ENCODE measurements at regions not wholly inside any gene's neighbourhood (a gene's known extent, or its start where the extent isn't known, plus 50 kb on each side); places are given as distances from the start of the nearest gene placed in this dataset.
"Not testable (repeated sequence)": the region's sequence is repeated elsewhere in the genome, so short reads cannot be mapped to it uniquely, and the experiment has no call there.

DNA sequence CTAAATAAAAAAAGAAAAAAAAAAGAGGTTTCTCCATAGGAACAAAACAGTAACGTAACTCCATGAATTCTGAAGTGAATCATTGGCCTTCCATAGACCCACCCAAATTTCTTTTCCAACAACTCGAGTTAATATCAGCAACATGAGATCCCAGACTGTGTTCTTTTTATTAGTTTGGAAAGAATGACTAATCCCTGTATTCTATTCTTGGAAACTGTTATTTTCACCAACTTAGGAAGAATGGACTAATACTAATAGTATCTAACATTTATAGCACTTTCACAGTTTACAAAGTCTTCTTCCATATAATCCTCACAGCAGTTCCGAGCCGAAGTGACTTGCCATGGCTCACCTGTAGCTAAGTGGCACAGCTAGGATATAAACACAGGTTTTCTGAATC, 72.7 kb upstream of the SLC4A7 start:
- peak; percentile 66 for DNase-seq (ENCODE audit: low read depth)

DNA sequence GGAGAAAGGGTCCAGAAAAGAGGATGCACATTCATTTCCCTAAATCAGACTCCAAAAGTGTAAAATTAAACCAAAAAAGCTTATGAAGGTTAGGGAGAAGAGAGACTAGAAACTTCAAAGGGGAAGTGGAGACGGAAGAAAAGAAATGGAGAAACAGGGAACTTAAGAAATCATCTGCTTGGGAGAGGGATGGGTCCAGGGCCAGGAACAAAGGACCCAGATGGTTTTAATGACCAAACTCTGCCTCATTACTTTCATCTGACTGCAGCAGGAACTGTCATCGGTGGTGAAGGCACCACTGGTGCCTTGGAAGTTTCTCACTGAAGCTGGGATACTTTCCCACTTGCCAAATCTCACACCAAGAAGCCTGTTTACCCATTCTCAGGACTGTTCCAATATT, 70.5 kb upstream of the SLC4A7 start:
- DNase-seq (ENCODE audit: low read depth), result no peak

DNA sequence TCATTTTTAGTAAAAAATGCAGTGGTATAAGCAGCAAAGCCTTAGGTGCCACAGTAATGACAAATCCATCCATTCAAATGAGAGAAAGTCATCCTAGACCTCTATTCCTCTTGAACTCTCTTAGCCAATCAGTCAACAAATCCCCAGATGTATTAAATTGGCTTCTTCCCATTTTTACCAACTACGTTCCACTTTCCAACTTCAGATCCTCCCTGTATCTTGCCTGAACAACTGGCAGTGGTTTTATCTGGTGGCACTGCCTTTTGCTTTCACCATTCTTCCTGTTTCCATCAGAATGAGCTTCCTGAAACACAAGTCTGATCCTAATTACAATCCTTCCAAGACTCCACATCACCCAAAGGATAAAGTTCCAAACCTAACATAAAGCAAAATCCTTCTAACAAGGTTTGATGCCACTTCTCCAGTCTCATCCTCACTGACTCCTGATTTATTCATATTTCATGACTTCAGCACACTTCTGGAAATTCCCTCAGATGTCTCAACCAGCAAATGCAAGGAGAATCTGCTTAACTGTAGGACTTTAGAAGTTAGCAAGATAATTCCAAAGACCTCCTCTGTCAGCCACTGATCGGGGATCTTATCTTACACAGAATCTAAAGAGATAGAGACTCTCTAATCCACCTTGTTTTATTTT, 69.8 kb upstream of the SLC4A7 start:
- peak; percentile 27 for DNase-seq (ENCODE audit: low read depth)

DNA sequence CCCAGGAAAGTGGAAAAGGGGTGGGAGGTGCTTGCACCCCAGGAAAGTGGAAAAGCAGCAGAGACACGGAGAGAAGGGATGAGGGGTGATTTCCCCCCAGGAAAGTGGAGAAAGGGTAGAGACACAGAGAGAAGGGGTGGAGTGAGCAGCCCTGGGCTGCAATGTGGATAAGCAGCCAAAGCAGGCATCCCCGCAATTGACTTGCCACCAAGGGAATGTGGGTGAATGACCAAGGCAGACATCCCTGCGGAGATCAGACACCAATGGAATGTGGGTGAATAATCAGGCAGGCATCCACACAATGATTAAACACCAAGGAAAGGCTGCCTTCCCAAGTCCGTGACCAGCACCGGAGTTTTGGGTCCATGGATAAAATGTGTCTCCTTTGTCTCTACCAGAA, 68.5 kb upstream of the SLC4A7 start:
- DNase-seq (ENCODE audit: low read depth), result peak; percentile 89

DNA sequence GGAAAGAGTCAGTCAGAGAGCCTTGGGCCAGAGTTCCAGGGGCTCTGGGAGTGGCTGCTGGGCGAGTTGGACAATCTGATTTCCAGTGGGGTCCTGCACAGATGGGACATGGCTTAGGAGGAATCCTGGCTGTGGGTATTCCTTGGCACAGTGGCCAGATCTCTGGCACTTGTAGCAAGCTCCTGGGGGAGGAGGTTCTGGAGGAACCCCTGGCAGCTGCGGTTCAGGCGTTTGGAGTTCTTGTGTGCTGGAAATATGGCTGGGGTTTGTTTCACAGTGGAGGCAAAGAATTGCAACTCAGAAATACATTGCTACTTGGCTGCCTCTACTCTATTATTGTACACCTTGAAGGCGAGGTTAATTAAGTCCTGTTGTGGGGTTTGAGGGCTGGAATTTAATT, 67.2 kb upstream of the SLC4A7 start:
- DNase-seq (ENCODE audit: low read depth), result not testable (repeated sequence)

DNA sequence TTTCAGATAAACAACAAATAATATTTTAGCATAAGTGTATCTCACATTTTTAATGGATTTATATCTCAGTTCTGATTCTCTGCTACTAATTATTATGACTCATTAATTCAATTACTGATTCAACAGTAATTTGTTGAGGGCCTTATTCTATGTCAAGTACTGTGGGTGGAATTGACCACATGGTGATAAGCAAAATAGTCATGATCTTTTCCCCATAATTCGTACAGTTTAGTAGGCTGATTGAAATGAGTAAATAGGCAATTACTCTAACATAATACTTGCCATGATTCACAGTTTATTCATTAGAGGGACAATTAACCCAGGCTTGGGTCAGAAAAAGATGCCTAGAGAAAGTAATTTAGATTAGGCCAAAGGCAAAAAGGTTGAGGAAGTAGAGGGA, 60.9 kb upstream of the SLC4A7 start:
- DNase-seq (ENCODE audit: low read depth), result peak; percentile 46

DNA sequence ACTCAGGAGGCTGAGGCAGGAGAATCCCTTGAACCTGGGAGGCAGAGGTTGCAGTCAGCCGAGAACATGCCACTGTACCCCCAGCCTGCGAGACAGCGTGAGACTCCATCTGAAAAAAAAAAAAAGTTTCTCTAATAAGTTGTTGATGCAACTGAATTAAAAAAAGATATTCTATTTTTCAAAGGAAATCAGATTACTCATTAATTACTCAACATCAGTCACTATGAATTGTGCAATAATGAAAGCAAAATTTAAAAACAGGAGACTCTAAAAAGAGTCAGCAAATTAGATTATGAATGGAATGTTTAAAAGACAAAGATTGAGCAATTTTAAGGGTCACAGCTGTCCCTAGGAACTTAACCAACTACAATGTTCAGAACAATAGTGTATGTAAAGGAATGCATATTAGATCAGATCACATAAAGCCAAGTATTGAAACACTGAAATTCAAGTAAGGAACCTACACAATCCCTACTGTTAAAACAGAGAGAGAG, 60.2 kb upstream of the SLC4A7 start:
- DNase-seq (ENCODE audit: low read depth), result peak; percentile 70

DNA sequence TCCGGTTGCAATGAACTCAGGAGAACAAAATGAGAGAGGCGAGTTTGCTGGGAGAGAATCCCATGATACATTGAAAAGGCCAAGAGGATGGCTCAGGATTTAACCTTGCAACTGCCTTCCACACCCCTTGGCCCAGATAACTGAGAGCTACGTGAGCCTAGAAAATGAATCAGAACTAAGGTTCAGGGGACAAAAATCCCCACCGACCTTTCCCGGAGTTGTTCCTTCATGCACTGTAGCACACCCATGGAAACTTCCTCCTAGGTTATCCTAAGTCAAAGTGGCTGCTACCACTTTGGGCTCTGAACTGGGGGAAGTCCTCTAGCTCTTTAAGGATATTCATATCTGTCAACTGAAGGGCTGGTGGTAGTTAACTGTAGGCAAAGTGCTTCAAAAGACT, 58.3 kb upstream of the SLC4A7 start:
- no peak for DNase-seq (ENCODE audit: low read depth)

DNA sequence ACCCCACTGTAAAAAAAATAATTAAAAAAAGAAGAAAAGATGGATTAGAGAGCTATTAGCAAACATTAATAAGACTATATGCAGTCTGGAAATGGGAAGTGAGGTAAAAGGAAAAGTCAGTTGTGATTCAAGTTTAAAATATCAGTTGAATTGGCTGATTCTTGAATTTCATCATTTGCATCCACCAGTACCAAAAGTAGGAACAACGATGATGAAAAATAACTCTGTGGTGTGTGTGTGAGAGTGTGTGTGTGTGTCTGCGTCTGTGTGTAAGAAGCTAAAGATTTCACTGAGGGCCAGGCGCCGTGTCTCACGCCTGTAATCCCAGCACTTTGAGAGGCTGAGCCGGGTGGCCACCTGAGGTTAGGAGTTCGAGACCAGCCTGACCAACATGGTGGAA, 56.0 kb upstream of the SLC4A7 start:
- DNase-seq (ENCODE audit: low read depth), result no peak

DNA sequence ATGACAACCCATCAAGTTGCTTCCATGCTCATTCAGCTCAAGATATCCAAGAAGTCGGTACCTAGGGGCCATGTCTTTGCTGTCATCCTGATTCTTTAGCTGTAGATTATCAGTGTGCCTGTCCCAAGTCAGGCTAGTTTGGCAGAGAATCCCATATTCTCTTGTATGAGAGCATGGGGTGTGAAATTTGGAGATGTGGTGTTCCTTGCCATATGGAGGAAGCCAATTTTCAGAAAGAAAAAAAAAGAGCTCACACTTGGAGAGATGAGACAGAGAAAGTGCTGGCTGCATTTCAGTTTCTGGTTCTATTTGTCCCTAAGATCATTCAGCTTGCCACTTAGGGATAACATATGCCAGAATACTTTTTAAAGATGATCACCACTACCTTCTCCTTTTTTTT, 52.3 kb upstream of the SLC4A7 start:
- no peak for DNase-seq (ENCODE audit: low read depth)

DNA sequence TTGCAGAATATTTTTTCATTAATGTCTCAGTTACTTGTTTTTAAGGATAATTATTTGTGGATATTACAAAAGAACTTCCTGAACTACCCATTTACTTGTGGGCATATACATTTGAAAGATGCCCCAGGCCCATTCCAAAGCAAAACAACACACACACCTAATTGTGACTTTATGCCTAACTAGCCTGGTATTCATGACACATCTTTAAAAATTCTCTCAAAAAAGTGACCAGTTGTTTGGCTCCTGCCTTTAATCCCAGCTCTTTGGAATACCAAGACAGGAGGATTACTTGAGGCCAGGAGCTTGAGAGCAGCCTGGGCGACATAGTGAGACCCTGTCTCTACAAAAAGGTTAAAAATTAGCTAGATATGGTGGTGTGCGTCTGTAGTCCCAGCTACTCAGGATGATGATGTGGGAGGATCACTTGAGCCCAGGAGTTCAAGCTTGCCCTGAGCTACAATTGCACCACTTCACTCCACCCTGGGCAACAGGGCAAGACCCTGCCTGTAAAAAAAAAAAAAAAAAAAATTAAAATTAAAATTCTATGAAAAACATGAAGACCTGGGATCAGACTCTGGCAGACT, 51.7 kb upstream of the SLC4A7 start:
- DNase-seq (ENCODE audit: low read depth), result peak; percentile 84

DNA sequence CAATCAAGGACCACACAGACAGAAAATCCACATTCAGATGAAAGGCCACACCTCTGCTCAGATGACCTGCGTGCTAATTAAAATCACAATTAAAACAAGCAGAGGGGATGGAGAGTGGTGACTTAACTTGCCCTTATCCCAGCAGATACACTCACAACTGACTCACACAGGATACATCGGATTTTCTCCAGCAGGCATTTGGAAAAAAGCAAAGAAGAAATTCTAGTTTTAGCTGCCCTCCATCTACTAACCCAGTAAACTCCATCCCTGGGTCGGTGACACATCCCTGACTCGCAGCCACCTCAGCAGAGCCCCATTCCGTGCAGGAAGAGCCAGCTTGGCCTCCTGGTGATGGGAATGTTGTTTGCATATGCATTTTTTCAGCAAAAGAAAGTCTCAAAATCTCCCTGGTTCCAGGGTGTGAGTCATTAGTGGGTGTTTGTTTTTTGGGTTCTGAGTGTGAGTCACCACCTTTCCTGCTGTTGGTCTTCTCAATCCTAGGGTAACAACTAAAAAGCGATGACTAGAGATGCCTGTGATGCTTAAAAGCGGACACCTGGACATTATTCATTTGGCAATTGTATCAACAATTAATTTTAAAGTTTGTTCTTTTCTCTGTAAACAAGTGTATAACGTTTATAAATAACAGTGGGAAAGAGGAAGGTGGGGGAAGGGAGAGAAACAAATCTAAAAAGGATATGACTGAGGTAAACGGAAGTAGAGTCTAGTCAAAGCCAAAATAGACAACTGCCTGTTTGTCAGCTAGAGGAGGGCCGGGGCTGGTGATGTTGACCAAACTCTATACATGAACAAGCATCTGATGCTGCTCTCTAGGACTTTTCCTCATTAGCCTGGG, 49.8 kb upstream of the SLC4A7 start:
- DNase-seq (ENCODE audit: low read depth), result peak; percentile 98
